Suppressor macrophage treated with lipopolysaccharide for 4 hours (primary cell): ENCODE measurements at regions not wholly inside any gene's neighbourhood (a gene's known extent, or its start where the extent isn't known, plus 50 kb on each side); places are given as distances from the start of the nearest gene placed in this dataset.
"Not testable (repeated sequence)": the region's sequence is repeated elsewhere in the genome, so short reads cannot be mapped to it uniquely, and the experiment has no call there.

Experiments used
- DNase-seq: peaks from one replicate; pipeline ENCODE4 v3.0.0-alpha.2; 2020

GRCh38 chr1:199243423-199244061 is 604.7 kb downstream of the PTPRC start:
- peak; percentile 70 for DNase-seq

GRCh38 chr1:199245946-199246345 is 607.1 kb downstream of the PTPRC start:
- DNase-seq: no peak

- DNase-seq: no peak
These were observed 607.9 kb downstream of the PTPRC start for GRCh38 chr1:199246716-199247115.

- no peak for DNase-seq
These were observed 609.1 kb downstream of the PTPRC start for GRCh38 chr1:199247891-199248290.

- DNase-seq: not testable (repeated sequence)
These were observed 615.2 kb downstream of the PTPRC start for GRCh38 chr1:199254040-199254439.

GRCh38 chr1:199261328-199261727 is 622.5 kb downstream of the PTPRC start:
- DNase-seq: no peak

GRCh38 chr1:199264283-199264682 is 625.4 kb downstream of the PTPRC start:
- DNase-seq: no peak

- DNase-seq: no peak
These were observed 626.1 kb downstream of the PTPRC start for GRCh38 chr1:199264911-199265310.

GRCh38 chr1:199265319-199265718 is 626.5 kb downstream of the PTPRC start:
- DNase-seq: no peak

- no peak for DNase-seq
These were observed 630.4 kb downstream of the PTPRC start for GRCh38 chr1:199269241-199269640.

GRCh38 chr1:199272139-199272544 is 633.3 kb downstream of the PTPRC start:
- DNase-seq: no peak

GRCh38 chr1:199272628-199273086 is 633.8 kb downstream of the PTPRC start:
- no peak for DNase-seq

- DNase-seq: no peak
These were observed 635.1 kb downstream of the PTPRC start for GRCh38 chr1:199273837-199274379.

GRCh38 chr1:199279067-199279466 is 640.2 kb downstream of the PTPRC start:
- DNase-seq: peak; percentile 48

- peak; percentile 19 for DNase-seq
These were observed 641.2 kb downstream of the PTPRC start for GRCh38 chr1:199279872-199280645.

GRCh38 chr1:199282751-199283305 is 644.0 kb downstream of the PTPRC start:
- DNase-seq: no peak

GRCh38 chr1:199283794-199284193 is 645.0 kb downstream of the PTPRC start:
- no peak for DNase-seq

- no peak for DNase-seq
These were observed 648.4 kb downstream of the PTPRC start for GRCh38 chr1:199287206-199287605.

GRCh38 chr1:199287647-199288046 is 648.8 kb downstream of the PTPRC start:
- peak; percentile 15 for DNase-seq

GRCh38 chr1:199290186-199290585 is 651.3 kb downstream of the PTPRC start:
- no peak for DNase-seq

- DNase-seq: no peak
These were observed 652.3 kb downstream of the PTPRC start for GRCh38 chr1:199291022-199291740.

GRCh38 chr1:199292896-199293295 is 654.1 kb downstream of the PTPRC start:
- DNase-seq: no peak

- no peak for DNase-seq
These were observed 656.3 kb downstream of the PTPRC start for GRCh38 chr1:199295107-199295506.
